K562 (cell line): ENCODE measurements at regions not wholly inside any gene's neighbourhood (a gene's known extent, or its start where the extent isn't known, plus 50 kb on each side); places are given as distances from the start of the nearest gene placed in this dataset.
A peak's percentile ranks its signal among the peaks of the same experiment; 100 is the strongest.

ENCODE experiments used
- BCOR ChIP-seq: fragments of 450-650 bp; IDR thresholded peaks from 2 replicates; pipeline ENCODE4 v1.6.1; 2016
- BDP1 ChIP-seq: IDR thresholded peaks from 3 replicates; pipeline ENCODE4 v1.6.1; 2011; ENCODE audit not compliant: insufficient read length, insufficient read depth
- CEBPB ChIP-seq: fragments of 450-650 bp; IDR thresholded peaks from 2 replicates; pipeline ENCODE4 v1.6.1; 2016; ENCODE audit warnings: missing genetic modification characterization, missing compliant biosample characterization
- CEBPG ChIP-seq, 3 experiments: fragments of 200-800 bp in 1 of 3; sonication (Bioruptor generic) in 1 of 3; sonication (generic) in 1 of 3; formaldehyde crosslinking in 1 of 3; IDR thresholded peaks in 2 of 3; conservative IDR thresholded peaks in 1 of 3; 2 replicates each; pipeline versions ENCODE4 v1.6.1 to v1.8.0; 2016 to 2022; ENCODE audit warnings: missing compliant biosample characterization in 2 of 3, missing genetic modification characterization in 2 of 3, mild to moderate bottlenecking in 1 of 3, missing genetic modification reagents in 1 of 3
- ELF4 ChIP-seq: fragments of 450-650 bp; formaldehyde crosslinking; IDR thresholded peaks from 2 replicates; pipeline ENCODE4 v1.4.0; 2022; ENCODE audit warnings: missing genetic modification characterization
- GABPB2 ChIP-seq: fragments of 250-450 bp; sonication (Bioruptor Pico); conservative IDR thresholded peaks from 2 replicates; pipeline ENCODE4 v1.5.1; 2021; ENCODE audit warnings: mild to moderate bottlenecking
- HIVEP1 ChIP-seq: fragments of 250-450 bp; sonication (Bioruptor Pico); IDR thresholded peaks from 2 replicates; pipeline ENCODE4 v1.4.0; 2020; ENCODE audit warnings: mild to moderate bottlenecking
- IRF2 ChIP-seq: sonication (generic); formaldehyde crosslinking; IDR thresholded peaks from 2 replicates; pipeline ENCODE4 v1.8.1; 2022; ENCODE audit warnings: mild to moderate bottlenecking, missing genetic modification reagents
- MCM5 ChIP-seq: fragments of 450-650 bp; IDR thresholded peaks from 2 replicates; pipeline ENCODE4 v1.6.1; 2016; ENCODE audit warnings: low read depth
- PHTF2 ChIP-seq: fragments of 250-450 bp; sonication (Bioruptor Pico); IDR thresholded peaks from 2 replicates; pipeline ENCODE4 v1.5.0; 2021; ENCODE audit warnings: mild to moderate bottlenecking
- RAD21 ChIP-seq, 2 experiments: fragments of 250-450 bp in 1 of 2; fragments of 450-650 bp in 1 of 2; sonication (Bioruptor Pico) in 1 of 2; formaldehyde crosslinking in 1 of 2; IDR thresholded peaks in 1 of 2; conservative IDR thresholded peaks in 1 of 2; 2 replicates each; pipeline versions ENCODE4 v1.4.0 to v1.8.0; 2020 to 2022; ENCODE audit warnings: mild to moderate bottlenecking in 2 of 2, moderate library complexity in 1 of 2
- RBM17 ChIP-seq: fragments of 200-400 bp; formaldehyde crosslinking; IDR thresholded peaks from 2 replicates; pipeline ENCODE4 v1.6.1; 2017; ENCODE audit warnings: low read depth, mild to moderate bottlenecking, low read length, borderline replicate concordance
- SMAD4 ChIP-seq: fragments of 250-450 bp; sonication (Bioruptor Pico); conservative IDR thresholded peaks from 2 replicates; pipeline ENCODE4 v1.8.0; 2021; ENCODE audit warnings: inconsistent platforms, mild to moderate bottlenecking, moderate library complexity
- TAF7 ChIP-seq: fragments of 450-650 bp; IDR thresholded peaks from 2 replicates; pipeline ENCODE4 v1.6.1; 2016; ENCODE audit warnings: missing genetic modification characterization, missing compliant biosample characterization
- ZFP1 ChIP-seq: fragments of 450-650 bp; formaldehyde crosslinking; IDR thresholded peaks from 2 replicates; pipeline ENCODE4 v1.4.0; 2020; ENCODE audit warnings: mild to moderate bottlenecking, mixed read lengths
- ZNF134 ChIP-seq: fragments of 250-450 bp; sonication (Bioruptor Pico); conservative IDR thresholded peaks from 2 replicates; pipeline ENCODE4 v1.4.0; 2020
- ZNF311 ChIP-seq: fragments of 250-450 bp; sonication (Bioruptor Pico); IDR thresholded peaks from 2 replicates; pipeline ENCODE4 v1.4.0; 2020; ENCODE audit warnings: mild to moderate bottlenecking, moderate library complexity
- TF ChIP-seq, protein P1 (sequence below), 2 experiments: fragments of 450-650 bp; formaldehyde crosslinking in 1 of 2; IDR thresholded peaks; 2 replicates each; pipeline versions ENCODE4 v1.4.0 to v1.6.1; 2014 to 2020; ENCODE audit warnings: mild to moderate bottlenecking in 2 of 2, borderline replicate concordance in 1 of 2, low read depth in 1 of 2
- TF ChIP-seq, protein P2 (sequence below): fragments of 250-450 bp; sonication (Bioruptor Pico); IDR thresholded peaks from 2 replicates; pipeline ENCODE4 v1.5.1; 2021; ENCODE audit warnings: mild to moderate bottlenecking

DNA sequence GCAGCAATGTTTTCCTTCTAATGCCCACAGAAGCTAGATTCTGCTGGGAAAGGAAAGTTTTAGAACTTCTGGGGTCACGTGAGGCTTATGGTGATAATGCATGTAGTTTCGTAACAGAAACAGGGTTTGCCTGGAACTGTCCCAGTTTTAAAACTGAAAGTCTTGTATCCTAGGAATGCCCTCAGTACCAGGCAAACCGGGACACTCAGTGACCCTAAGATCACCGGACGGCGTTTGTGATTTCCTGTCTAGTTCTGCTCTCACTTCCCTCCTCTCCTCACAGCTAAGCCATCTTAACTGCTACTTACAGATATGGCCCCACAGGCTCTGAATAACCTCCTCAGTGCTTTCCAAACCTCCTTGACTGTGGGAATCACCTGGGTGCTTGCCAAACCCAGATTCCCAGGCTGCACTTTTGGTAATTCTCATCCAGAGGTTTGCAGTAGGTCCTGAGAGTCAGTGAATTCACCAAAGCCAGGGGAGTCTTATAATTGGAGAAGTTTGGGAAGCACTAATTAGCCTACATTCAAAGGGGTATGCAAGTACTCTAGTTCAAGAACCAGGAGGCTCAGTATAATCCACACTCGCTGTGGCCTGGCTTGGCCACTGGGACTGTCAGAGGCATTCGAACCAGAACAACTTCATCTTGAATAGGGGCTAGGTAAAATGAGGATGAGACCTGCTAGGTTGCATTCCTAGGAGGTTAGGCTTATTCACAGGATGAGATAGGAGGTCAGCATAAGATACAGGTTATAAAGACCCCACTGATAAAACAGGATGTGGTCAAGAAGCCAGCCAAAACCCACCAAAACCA, 231.6 kb upstream of the MYLIP start (continued):
- TF ChIP-seq ZNF134 (CRISPR knock-in tag) (peak; percentile 49), SMAD4 (CRISPR knock-in tag) (peak; percentile 64; the same call in 1 of the 2 replicates), ELF4 (CRISPR knock-in tag) (peak; percentile 23; the same call in 1 of the 2 replicates), TAF7 (tag) (0 out of 2 replicates have a peak, but pooled peaks have one; percentile 10), CEBPG (CRISPR knock-in tag; IDR thresholded peaks at IDR 0.05) (no peak), CEBPG (tag; conservative IDR thresholded peaks at IDR 0.05 in 1 of 2, IDR thresholded peaks at IDR 0.05 in 1 of 2) (peak; percentile 58 to 61), CEBPB (tag) (peak; percentile 86), ZFP1 (peak; percentile 48; the same call in 1 of the 2 replicates), BDP1 (no peak), BCOR (no peak), HIVEP1 (CRISPR knock-in tag) (0 out of 2 replicates have a peak, but pooled peaks have one; percentile 43), RAD21 (CRISPR knock-in tag; conservative IDR thresholded peaks at IDR 0.05 in 1 of 2, IDR thresholded peaks at IDR 0.05 in 1 of 2) (peak in 1 of 2 experiments; percentile 22; a peak in 2 of 4 replicates), PHTF2 (0 out of 2 replicates have a peak, but pooled peaks have one; percentile 5), ZNF311 (CRISPR knock-in tag) (peak; percentile 69), MCM5 (no peak), IRF2 (CRISPR knock-in tag) (no peak), GABPB2 (CRISPR knock-in tag) (no peak), RBM17 (no peak)
- TF ChIP-seq, protein P1, sequence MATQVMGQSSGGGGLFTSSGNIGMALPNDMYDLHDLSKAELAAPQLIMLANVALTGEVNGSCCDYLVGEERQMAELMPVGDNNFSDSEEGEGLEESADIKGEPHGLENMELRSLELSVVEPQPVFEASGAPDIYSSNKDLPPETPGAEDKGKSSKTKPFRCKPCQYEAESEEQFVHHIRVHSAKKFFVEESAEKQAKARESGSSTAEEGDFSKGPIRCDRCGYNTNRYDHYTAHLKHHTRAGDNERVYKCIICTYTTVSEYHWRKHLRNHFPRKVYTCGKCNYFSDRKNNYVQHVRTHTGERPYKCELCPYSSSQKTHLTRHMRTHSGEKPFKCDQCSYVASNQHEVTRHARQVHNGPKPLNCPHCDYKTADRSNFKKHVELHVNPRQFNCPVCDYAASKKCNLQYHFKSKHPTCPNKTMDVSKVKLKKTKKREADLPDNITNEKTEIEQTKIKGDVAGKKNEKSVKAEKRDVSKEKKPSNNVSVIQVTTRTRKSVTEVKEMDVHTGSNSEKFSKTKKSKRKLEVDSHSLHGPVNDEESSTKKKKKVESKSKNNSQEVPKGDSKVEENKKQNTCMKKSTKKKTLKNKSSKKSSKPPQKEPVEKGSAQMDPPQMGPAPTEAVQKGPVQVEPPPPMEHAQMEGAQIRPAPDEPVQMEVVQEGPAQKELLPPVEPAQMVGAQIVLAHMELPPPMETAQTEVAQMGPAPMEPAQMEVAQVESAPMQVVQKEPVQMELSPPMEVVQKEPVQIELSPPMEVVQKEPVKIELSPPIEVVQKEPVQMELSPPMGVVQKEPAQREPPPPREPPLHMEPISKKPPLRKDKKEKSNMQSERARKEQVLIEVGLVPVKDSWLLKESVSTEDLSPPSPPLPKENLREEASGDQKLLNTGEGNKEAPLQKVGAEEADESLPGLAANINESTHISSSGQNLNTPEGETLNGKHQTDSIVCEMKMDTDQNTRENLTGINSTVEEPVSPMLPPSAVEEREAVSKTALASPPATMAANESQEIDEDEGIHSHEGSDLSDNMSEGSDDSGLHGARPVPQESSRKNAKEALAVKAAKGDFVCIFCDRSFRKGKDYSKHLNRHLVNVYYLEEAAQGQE (IDR thresholded peaks at IDR 0.05; ENCODE audit: borderline replicate concordance): peak; percentile 56
- TF ChIP-seq, protein P1 (CRISPR knock-in tag; IDR thresholded peaks at IDR 0.05; ENCODE audit: low read depth): no peak
- TF ChIP-seq, protein P2, sequence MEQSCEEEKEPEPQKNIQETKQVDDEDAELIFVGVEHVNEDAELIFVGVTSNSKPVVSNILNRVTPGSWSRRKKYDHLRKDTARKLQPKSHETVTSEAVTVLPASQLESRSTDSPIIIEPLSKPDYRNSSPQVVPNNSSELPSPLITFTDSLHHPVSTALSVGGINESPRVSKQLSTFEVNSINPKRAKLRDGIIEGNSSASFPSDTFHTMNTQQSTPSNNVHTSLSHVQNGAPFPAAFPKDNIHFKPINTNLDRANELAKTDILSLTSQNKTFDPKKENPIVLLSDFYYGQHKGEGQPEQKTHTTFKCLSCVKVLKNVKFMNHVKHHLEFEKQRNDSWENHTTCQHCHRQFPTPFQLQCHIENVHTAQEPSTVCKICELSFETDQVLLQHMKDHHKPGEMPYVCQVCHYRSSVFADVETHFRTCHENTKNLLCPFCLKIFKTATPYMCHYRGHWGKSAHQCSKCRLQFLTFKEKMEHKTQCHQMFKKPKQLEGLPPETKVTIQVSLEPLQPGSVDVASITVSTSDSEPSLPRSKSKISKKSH (CRISPR knock-in tag): no peak
